Kidney (tissue), 13 donors: ENCODE measurements at regions not wholly inside any gene's neighbourhood (a gene's known extent, or its start where the extent isn't known, plus 50 kb on each side); places are given as distances from the start of the nearest gene placed in this dataset.

ENCODE experiments used
- DNase-seq, 5 donors: peaks; one replicate each; pipeline ENCODE4 v3.0.0-alpha.2; 2013 to 2020
- FAIRE-seq: peaks from 2 replicates; lab custom pipeline; 2012; peaks lifted over from hg19 to GRCh38; lab: Jason Lieb, UNC
- H3K27ac ChIP-seq, 2 donors: one replicate each; pipeline ENCODE4 v1.7.0; 2013; ENCODE audit warnings: low read depth in 2 of 2, low read length in 2 of 2, inconsistent platforms in 1 of 2
- H3K27me3 ChIP-seq: one replicate; pipeline ENCODE4 v1.7.1; 2013; ENCODE audit warnings: low read length, inconsistent platforms; ENCODE audit not compliant: control insufficient read depth, insufficient read depth
- H3K36me3 ChIP-seq, 3 donors: one replicate each; pipeline versions ENCODE4 v1.7.0 to v1.7.1; 2013; ENCODE audit warnings: low read length in 3 of 3, control low read depth in 1 of 3, inconsistent platforms in 1 of 3; ENCODE audit not compliant: insufficient read depth in 3 of 3, control insufficient read depth in 2 of 3
- H3K4me1 ChIP-seq, 3 donors: one replicate each; pipeline versions ENCODE4 v1.7.0 to v1.7.1; 2013; ENCODE audit warnings: low read length in 3 of 3, inconsistent platforms in 1 of 3, low read depth in 1 of 3; ENCODE audit not compliant: control insufficient read depth in 2 of 3, insufficient read depth in 2 of 3
- H3K4me3 ChIP-seq, 3 donors: one replicate each; pipeline versions ENCODE4 v1.7.0 to v1.8.1; 2013; ENCODE audit warnings: low read length in 3 of 3, control low read depth in 1 of 3, inconsistent platforms in 1 of 3
- H3K9ac ChIP-seq, 3 donors: one replicate each; pipeline versions ENCODE4 v1.7.0 to v1.7.1; 2013; ENCODE audit warnings: low read length in 3 of 3, control low read depth in 1 of 3, inconsistent platforms in 1 of 3
- H3K9me3 ChIP-seq, 3 donors: one replicate each; pipeline versions ENCODE4 v1.7.0 to v1.7.1; 2013; ENCODE audit warnings: low read length in 3 of 3, control low read depth in 1 of 3, inconsistent platforms in 1 of 3; ENCODE audit not compliant: control insufficient read depth in 2 of 3, insufficient read depth in 1 of 3
- intact Hi-C: fragments of 100-400 bp; cut with DNase I; formaldehyde crosslinking; loops from one replicate; pipeline ENCODE4 v1.11.1; 2022
- TF ChIP-seq, protein P1 (sequence below): IDR thresholded peaks from 3 replicates; pipeline ENCODE4 v1.5.1; 2012; ENCODE audit warnings: mild to moderate bottlenecking, moderate library complexity, borderline replicate concordance; ENCODE audit not compliant: insufficient read depth; ENCODE audit errors: extremely low read depth
- donor health status: control.
- donor health status: control.
- donor health status: control.
- donor health status: control.
- donor health status: control.
- donor health status: DM: yes; HTN: yes; CAD: no.
- donor health status: Normal renal cell carcinoma (clear cell type).

- no peaks in the 10 kb centered on the region for H3K27me3 ChIP-seq
- no peak overlapping the region for H3K27ac ChIP-seq
- intact Hi-C loops = no loop called here
- H3K36me3 ChIP-seq = no peaks in the 10 kb centered on the region
- FAIRE-seq (no peak), DNase-seq (no peak)
- H3K4me3 ChIP-seq = no peak overlapping the region
- H3K4me1 ChIP-seq = no peaks in the 10 kb centered on the region
- TF ChIP-seq, protein P1, sequence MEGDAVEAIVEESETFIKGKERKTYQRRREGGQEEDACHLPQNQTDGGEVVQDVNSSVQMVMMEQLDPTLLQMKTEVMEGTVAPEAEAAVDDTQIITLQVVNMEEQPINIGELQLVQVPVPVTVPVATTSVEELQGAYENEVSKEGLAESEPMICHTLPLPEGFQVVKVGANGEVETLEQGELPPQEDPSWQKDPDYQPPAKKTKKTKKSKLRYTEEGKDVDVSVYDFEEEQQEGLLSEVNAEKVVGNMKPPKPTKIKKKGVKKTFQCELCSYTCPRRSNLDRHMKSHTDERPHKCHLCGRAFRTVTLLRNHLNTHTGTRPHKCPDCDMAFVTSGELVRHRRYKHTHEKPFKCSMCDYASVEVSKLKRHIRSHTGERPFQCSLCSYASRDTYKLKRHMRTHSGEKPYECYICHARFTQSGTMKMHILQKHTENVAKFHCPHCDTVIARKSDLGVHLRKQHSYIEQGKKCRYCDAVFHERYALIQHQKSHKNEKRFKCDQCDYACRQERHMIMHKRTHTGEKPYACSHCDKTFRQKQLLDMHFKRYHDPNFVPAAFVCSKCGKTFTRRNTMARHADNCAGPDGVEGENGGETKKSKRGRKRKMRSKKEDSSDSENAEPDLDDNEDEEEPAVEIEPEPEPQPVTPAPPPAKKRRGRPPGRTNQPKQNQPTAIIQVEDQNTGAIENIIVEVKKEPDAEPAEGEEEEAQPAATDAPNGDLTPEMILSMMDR = no peak
- no peaks in the 10 kb centered on the region for H3K9me3 ChIP-seq
- H3K9ac ChIP-seq = no peak overlapping the region
Measured at GRCh38 chr6:164184410-164184809, 769.9 kb downstream of the QKI start.

DNA sequence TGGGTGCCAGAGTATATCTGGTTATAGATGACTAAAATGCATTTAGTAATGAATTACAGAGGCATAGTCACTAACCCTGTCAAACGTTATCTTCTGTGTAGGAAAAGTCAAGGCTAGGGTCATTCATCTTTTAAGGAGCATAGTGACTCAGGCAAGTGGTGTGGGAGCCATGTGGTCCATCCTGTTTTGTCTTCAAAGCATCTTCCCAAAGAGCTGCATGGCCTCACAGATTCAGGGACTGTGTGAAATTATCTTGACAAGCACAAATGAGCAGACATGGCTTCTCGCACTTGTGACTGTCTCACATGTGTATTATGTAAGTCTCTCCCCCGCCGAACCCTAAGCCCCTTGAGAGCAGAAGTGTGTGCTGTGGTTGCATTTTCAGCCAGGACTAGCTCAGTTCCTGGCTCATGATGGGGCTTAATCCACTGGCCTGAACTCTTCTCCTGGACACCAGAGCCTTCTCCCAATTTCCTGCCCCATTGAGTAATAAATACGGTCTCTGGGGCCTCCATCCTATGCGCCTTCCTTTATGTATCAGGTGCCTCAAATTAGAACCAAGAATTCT, 769.1 kb downstream of the QKI start:
- intact Hi-C loops = no loop called here
- FAIRE-seq = no peak
- no peaks in the 10 kb centered on the region for H3K9me3 ChIP-seq
- no peaks in the 10 kb centered on the region for H3K27me3 ChIP-seq
- no peak for DNase-seq
- TF ChIP-seq, protein P1 = no peak
- H3K27ac ChIP-seq = no peak overlapping the region
- no peaks in the 10 kb centered on the region for H3K36me3 ChIP-seq
- no peak overlapping the region for H3K4me3 ChIP-seq
- H3K4me1 ChIP-seq = no peaks in the 10 kb centered on the region
- H3K9ac ChIP-seq = no peak overlapping the region

DNA sequence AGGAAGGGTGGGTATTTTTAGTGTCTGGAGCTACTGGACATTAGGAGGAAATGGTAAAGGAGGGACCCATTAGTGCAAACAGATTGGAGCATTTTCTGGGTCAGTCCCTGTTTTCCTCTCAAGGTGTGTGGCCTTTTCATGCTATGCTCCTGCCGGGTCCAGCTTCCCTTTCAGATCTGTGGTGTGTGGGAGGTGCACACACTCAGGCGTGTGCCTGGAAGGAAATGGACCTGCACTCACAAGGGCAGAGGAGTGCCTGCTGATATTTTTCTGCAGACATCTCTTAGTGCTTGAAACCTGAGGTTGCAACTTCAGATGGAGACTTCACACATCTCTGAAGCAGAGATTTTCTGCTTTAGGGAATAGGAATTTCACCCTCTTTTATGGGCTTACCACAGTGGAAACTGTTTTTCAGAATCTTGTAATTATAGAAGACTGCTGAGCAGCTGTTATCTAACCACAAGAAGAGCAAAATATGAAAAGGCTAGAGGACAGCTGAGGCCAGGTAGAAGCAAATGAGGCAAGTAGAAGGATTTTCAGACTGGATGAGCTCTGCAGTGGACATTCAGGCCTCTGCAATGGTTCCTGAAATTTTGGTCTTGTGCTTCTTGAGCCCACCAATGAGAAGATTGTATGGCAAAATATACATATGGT, 764.3 kb downstream of the QKI start:
- DNase-seq = peak in 4 of 5 donors; percentile 47 to 58 (median 54)
- no peak overlapping the region for H3K4me3 ChIP-seq
- H3K9ac ChIP-seq = no peak overlapping the region
- no peaks in the 10 kb centered on the region for H3K9me3 ChIP-seq
- no peak for FAIRE-seq
- H3K4me1 ChIP-seq = no peaks in the 10 kb centered on the region
- TF ChIP-seq, protein P1 = no peak
- intact Hi-C loops = no loop called here
- H3K36me3 ChIP-seq = no peaks in the 10 kb centered on the region
- H3K27me3 ChIP-seq = no peaks in the 10 kb centered on the region
- no peak overlapping the region for H3K27ac ChIP-seq
